BJ (cell line): ENCODE measurements at regions not wholly inside any gene's neighbourhood (a gene's known extent, or its start where the extent isn't known, plus 50 kb on each side); places are given as distances from the start of the nearest gene placed in this dataset.

ENCODE experiments used
- CTCF ChIA-PET: fragments of 350-600 bp; formaldehyde crosslinking; extraction: SDS; loops from one replicate; lab custom pipeline; 2021; ENCODE audit warnings: antibody characterized with exemption, inconsistent platforms; lab: Yijun Ruan, JAX
- POLR2A ChIA-PET: fragments of 300-600 bp; sonication (Branson Sonifier 250); formaldehyde crosslinking; extraction: SDS; loops from one replicate; lab custom pipeline; 2021; ENCODE audit warnings: antibody characterized with exemption; lab: Charles Lee
- DNase-seq: peaks from one replicate; pipeline ENCODE4 v3.0.0-alpha.2; 2011; ENCODE audit warnings: low read depth
- H3K27me3 ChIP-seq: 2 replicates; pipeline ENCODE4 v1.6.0; 2011; ENCODE audit warnings: low read length; ENCODE audit not compliant: control insufficient read depth, insufficient read depth
- H3K36me3 ChIP-seq: 2 replicates; pipeline ENCODE4 v1.5.1; 2011; ENCODE audit warnings: low read length; ENCODE audit not compliant: control insufficient read depth, insufficient read depth
- H3K4me3 ChIP-seq: 2 replicates; pipeline ENCODE4 v1.5.1; 2011; ENCODE audit warnings: low read depth, mild to moderate bottlenecking, control low read depth, low read length
- CTCF ChIP-seq: IDR thresholded peaks from 2 replicates; pipeline ENCODE4 v1.5.1; 2011; ENCODE audit warnings: low read depth, mild to moderate bottlenecking, control low read depth, inconsistent platforms, low read length, moderate library complexity; ENCODE audit not compliant: insufficient read depth

DNA sequence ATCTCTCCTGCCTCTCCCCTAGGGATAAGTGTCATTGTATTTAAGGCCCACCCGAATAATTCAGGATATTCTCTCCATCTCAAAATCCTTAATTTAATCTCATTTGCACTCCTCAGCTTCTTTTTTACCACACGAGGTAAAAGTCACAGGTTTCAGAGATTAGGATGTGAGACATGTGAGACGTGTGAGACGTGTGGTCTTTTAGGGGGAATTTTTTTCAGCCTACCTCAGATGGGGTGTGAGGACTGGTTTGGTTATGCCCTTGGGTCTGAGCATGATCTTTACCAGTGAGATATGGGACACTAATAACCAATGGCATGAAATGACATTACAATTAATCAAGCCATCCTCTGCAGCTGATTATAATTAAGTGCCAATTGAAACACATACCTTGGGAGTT, 324.2 kb downstream of the BMP2 start:
- no peak for DNase-seq
- no peak for TF ChIP-seq CTCF
- no peaks in the 10 kb centered on the region for H3K36me3 ChIP-seq
- H3K27me3 ChIP-seq = no peaks in the 10 kb centered on the region
- no peak overlapping the region for H3K4me3 ChIP-seq
- CTCF ChIA-PET = no interaction called here
- POLR2A ChIA-PET = no interaction called here

DNA sequence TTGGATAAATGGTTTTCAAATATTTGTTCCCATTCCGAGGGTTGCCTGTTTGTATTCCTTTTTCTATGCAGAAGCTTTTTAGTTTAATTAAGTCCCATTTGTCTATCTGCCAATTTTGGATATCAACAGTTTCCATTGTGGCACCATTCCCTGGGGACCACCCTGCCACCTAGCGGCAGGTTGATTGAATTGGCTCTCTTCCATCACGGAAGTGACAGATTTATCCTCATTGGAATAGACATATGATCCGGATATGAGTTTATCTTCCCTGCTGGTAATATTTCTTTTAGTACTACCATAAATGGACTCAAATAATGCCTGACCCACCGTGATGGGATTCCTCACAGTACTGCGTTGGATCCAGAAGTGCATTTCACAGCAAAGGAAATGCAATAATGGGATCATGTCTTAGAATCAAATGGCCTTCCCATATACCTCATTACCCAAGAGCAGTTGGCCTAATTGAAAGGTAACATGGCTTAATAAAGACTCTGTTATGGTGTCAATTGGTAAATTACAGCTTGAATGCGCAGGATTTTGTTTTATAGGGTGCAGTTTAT, 327.0 kb downstream of the BMP2 start:
- TF ChIP-seq CTCF = peak; percentile 17; the same call in 1 of the 2 replicates
- Histone ChIP-seq H3K4me3 (no peak overlapping the region), H3K27me3 (no peaks in the 10 kb centered on the region), H3K36me3 (no peaks in the 10 kb centered on the region)
- no peak for DNase-seq
- POLR2A ChIA-PET = no interaction called here
- CTCF ChIA-PET = no interaction called here

DNA sequence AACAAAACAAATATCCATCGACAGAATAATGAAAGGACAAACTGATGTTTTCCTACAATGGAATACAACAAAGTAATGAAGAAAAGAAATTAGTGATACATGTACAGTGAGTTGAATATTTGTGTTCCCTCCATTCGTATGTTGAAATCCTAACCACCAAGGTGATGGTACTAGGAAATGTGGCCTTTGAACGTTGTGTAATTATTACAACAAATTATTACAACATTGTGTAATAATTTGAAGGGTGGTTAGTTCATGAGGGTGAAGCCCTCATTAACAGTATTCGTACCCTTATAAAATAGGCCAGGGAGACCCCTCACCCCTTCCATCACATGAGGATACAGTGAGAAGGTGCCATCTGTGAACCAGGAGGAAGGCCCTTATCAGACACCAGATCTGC, 339.4 kb downstream of the BMP2 start:
- Histone ChIP-seq H3K4me3 (no peak overlapping the region), H3K36me3 (no peaks in the 10 kb centered on the region), H3K27me3 (no peaks in the 10 kb centered on the region)
- TF ChIP-seq CTCF = no peak
- no peak for DNase-seq
- CTCF ChIA-PET = no interaction called here
- POLR2A ChIA-PET = no interaction called here

DNA sequence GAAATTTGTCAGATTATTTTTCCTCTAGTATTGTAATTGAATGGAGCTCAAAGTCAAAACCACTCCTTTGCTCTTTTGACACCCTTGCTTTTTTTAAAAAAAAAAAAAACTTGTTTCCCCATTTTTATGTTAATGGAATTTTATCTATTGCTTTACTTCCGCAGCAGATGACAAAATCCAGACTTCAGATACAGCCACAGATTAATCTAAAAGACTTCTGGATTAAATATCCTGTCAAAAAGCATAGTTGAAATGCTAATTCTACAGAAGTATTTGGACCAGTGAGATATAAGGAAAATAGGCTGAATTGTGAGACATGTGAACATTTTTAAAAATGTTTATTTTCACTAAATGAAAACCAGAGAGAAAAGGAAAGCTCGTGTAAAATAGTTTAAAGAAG, 341.4 kb downstream of the BMP2 start:
- no peak for TF ChIP-seq CTCF
- ChIA-PET CTCF (no interaction called here), POLR2A (no interaction called here)
- no peak for DNase-seq
- Histone ChIP-seq H3K27me3 (no peaks in the 10 kb centered on the region), H3K36me3 (no peaks in the 10 kb centered on the region), H3K4me3 (no peak overlapping the region)

GRCh38 chr20:7113577-7114466, 346.3 kb downstream of the BMP2 start:
- DNase-seq = no peak
- H3K27me3 ChIP-seq = no peaks in the 10 kb centered on the region
- no peak overlapping the region for H3K4me3 ChIP-seq
- POLR2A ChIA-PET = no interaction called here
- TF ChIP-seq CTCF = peak; percentile 22; the same call in 1 of the 2 replicates
- CTCF ChIA-PET = no interaction called here
- H3K36me3 ChIP-seq = no peaks in the 10 kb centered on the region
